AG09309 (cell line): ENCODE measurements at regions not wholly inside any gene's neighbourhood (a gene's known extent, or its start where the extent isn't known, plus 50 kb on each side); places are given as distances from the start of the nearest gene placed in this dataset.

Source experiments
- DNase-seq: peaks from one replicate; pipeline ENCODE4 v3.0.0-alpha.2; 2010; ENCODE audit warnings: low read depth
- H3K4me3 ChIP-seq: 2 replicates; pipeline ENCODE4 v1.5.1; 2011; ENCODE audit warnings: mild to moderate bottlenecking, low read depth, low read length, moderate library complexity; ENCODE audit not compliant: control insufficient read depth
- CTCF ChIP-seq: IDR thresholded peaks from 2 replicates; pipeline ENCODE4 v1.5.1; 2011; ENCODE audit warnings: mild to moderate bottlenecking, low read depth, low read length, inconsistent platforms; ENCODE audit not compliant: insufficient read depth, control insufficient read depth; ENCODE audit errors: missing control alignments

GRCh38 chr16:86704516-86704915, 126.2 kb downstream of the FOXL1 start:
- TF ChIP-seq CTCF: no peak
- no peak overlapping the region for H3K4me3 ChIP-seq
- no peak for DNase-seq

GRCh38 chr16:86706726-86707125, 128.4 kb downstream of the FOXL1 start:
- H3K4me3 ChIP-seq: no peak overlapping the region
- DNase-seq: no peak
- TF ChIP-seq CTCF: no peak

- H3K4me3 ChIP-seq: no peak overlapping the region
- no peak for DNase-seq
- no peak for TF ChIP-seq CTCF
Measured at GRCh38 chr16:86707171-86707570, 128.8 kb downstream of the FOXL1 start.

- DNase-seq: no peak
- TF ChIP-seq CTCF: no peak
- no peak overlapping the region for H3K4me3 ChIP-seq
Measured at GRCh38 chr16:86707581-86707980, 129.2 kb downstream of the FOXL1 start.

GRCh38 chr16:86708431-86708830, 130.1 kb downstream of the FOXL1 start:
- DNase-seq: no peak
- H3K4me3 ChIP-seq: no peak overlapping the region

GRCh38 chr16:86709103-86709502, 130.8 kb downstream of the FOXL1 start:
- no peak for DNase-seq
- TF ChIP-seq CTCF: no peak
- H3K4me3 ChIP-seq: no peak overlapping the region

More at GRCh38 chr16:86708431-86708830, 130.1 kb downstream of the FOXL1 start:
- TF ChIP-seq CTCF: no peak
